ENCODE measurements at regions not wholly inside any gene's neighbourhood (a gene's known extent, or its start where the extent isn't known, plus 50 kb on each side); places are given as distances from the start of the nearest gene placed in this dataset.

DNA sequence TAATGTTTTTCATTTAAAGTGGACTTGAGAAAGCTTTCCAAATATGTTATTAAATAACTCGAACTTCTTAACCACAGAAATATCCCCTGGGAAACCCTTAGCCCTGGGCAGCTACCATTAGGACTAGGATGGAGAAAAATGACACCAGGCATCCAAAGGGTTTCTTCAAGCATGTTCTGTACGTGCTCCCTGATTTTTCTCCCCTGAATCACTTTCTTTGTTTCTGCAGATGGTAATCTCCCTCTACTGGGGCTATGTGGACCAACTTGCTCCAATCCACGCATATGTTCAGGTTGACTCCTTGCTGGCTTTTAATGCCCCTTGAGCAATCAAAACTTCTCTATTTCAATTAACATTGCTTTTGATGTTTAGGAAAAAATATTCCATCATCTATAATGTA is 312.7 kb upstream of the C1orf87 start:
- Histone ChIP-seq H3F3A (ENCODE audit: control insufficient read depth, insufficient read depth) (no peaks in the 10 kb centered on the region), H4K20me1 (ENCODE audit: control insufficient read depth, insufficient read depth, low read depth, low read length) (no peaks in the 10 kb centered on the region), H3K4me3 (ENCODE audit: low read length) (no peak overlapping the region), H3K79me2 (ENCODE audit: control insufficient read depth, low read length) (no peaks in the 10 kb centered on the region), H3K9me2 (replicated peaks; ENCODE audit: control insufficient read depth, low read length) (no peaks in the 10 kb centered on the region), H3K27me3 (ENCODE audit: control insufficient read depth, low read length) (no peaks in the 10 kb centered on the region), H3K27ac (ENCODE audit: low read depth, low read length) (no peak overlapping the region), H3K36me3 (ENCODE audit: control insufficient read depth, low read length) (no peaks in the 10 kb centered on the region), H3K4me1 (ENCODE audit: control insufficient read depth, low read length) (no peaks in the 10 kb centered on the region; the same call in 1 of the 2 replicates), H3K4me2 (ENCODE audit: low read length) (no peak overlapping the region), H3K9me3 (ENCODE audit: control insufficient read depth, insufficient read depth, low read length) (no peaks in the 10 kb centered on the region)
- TF ChIP-seq, protein P1, sequence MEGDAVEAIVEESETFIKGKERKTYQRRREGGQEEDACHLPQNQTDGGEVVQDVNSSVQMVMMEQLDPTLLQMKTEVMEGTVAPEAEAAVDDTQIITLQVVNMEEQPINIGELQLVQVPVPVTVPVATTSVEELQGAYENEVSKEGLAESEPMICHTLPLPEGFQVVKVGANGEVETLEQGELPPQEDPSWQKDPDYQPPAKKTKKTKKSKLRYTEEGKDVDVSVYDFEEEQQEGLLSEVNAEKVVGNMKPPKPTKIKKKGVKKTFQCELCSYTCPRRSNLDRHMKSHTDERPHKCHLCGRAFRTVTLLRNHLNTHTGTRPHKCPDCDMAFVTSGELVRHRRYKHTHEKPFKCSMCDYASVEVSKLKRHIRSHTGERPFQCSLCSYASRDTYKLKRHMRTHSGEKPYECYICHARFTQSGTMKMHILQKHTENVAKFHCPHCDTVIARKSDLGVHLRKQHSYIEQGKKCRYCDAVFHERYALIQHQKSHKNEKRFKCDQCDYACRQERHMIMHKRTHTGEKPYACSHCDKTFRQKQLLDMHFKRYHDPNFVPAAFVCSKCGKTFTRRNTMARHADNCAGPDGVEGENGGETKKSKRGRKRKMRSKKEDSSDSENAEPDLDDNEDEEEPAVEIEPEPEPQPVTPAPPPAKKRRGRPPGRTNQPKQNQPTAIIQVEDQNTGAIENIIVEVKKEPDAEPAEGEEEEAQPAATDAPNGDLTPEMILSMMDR (IDR thresholded peaks at IDR 0.05; ENCODE audit: low read depth, low read length, poor library complexity, severe bottlenecking), result no peak
- no peak for TF ChIP-seq EZH2phosphoT487 (IDR thresholded peaks at IDR 0.05; ENCODE audit: borderline replicate concordance, low read length)

DNA sequence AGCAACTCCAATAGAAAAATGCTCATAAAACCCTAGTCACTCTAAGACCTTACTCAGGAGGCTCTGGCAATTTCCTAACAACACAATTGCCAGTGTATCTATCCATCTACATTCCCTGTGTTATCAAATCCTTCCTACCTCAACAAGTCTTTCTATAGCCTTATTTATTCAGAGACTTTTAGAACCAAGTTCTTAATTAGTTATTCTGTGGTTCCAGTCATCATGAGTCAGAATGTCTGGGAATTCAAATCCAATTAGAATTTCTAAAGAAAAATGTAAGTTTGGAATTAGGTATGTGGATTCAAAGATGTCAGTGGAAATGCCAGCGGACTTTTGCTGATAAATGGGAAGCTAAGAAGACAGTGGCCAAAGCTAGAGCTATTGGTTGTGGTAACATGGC is 302.6 kb upstream of the C1orf87 start:
- H3K27me3 ChIP-seq (ENCODE audit: control insufficient read depth, low read length), result no peaks in the 10 kb centered on the region
- no peaks in the 10 kb centered on the region for H3K9me2 ChIP-seq (replicated peaks; ENCODE audit: control insufficient read depth, low read length)
- H3K4me3 ChIP-seq (ENCODE audit: low read length), result no peak overlapping the region
- H3K79me2 ChIP-seq (ENCODE audit: control insufficient read depth, low read length), result no peaks in the 10 kb centered on the region
- H3K36me3 ChIP-seq (ENCODE audit: control insufficient read depth, low read length), result no peaks in the 10 kb centered on the region
- no peak overlapping the region for H3K4me2 ChIP-seq (ENCODE audit: low read length)
- TF ChIP-seq, protein P1 (IDR thresholded peaks at IDR 0.05; ENCODE audit: low read depth, low read length, poor library complexity, severe bottlenecking), result no peak
- no peak for TF ChIP-seq EZH2phosphoT487 (IDR thresholded peaks at IDR 0.05; ENCODE audit: borderline replicate concordance, low read length)
- no peaks in the 10 kb centered on the region for H3F3A ChIP-seq (ENCODE audit: control insufficient read depth, insufficient read depth)
- no peaks in the 10 kb centered on the region for H3K4me1 ChIP-seq (ENCODE audit: control insufficient read depth, low read length)
- H3K27ac ChIP-seq (ENCODE audit: low read depth, low read length), result no peak overlapping the region
- H4K20me1 ChIP-seq (ENCODE audit: control insufficient read depth, insufficient read depth, low read depth, low read length), result no peaks in the 10 kb centered on the region
- no peaks in the 10 kb centered on the region for H3K9me3 ChIP-seq (ENCODE audit: control insufficient read depth, insufficient read depth, low read length)

DNA sequence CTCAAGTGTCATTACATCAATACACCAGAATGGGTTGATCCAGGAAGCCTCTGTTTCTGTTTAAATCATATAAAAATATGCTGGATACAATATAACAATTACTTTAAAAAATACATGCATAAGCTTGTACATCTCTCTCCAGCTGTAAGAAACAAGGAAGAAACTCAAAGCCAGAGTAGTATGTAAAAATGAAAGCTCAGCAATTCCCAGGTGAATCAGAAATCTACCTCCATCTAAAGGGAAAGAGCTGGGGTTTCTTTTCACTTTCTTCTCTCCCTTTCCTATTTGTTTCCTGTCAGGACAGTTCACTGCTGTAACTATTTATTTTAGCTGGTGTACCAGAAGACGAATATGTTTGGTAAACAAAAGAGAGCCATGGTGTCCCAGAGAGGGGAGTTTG is 301.0 kb upstream of the C1orf87 start:
- H4K20me1 ChIP-seq (ENCODE audit: control insufficient read depth, insufficient read depth, low read depth, low read length), result no peaks in the 10 kb centered on the region
- H3K4me1 ChIP-seq (ENCODE audit: control insufficient read depth, low read length), result no peaks in the 10 kb centered on the region
- H3K9me3 ChIP-seq (ENCODE audit: control insufficient read depth, insufficient read depth, low read length), result no peaks in the 10 kb centered on the region
- no peaks in the 10 kb centered on the region for H3K27me3 ChIP-seq (ENCODE audit: control insufficient read depth, low read length)
- H3F3A ChIP-seq (ENCODE audit: control insufficient read depth, insufficient read depth), result no peaks in the 10 kb centered on the region
- H3K79me2 ChIP-seq (ENCODE audit: control insufficient read depth, low read length), result no peaks in the 10 kb centered on the region
- no peak overlapping the region for H3K4me3 ChIP-seq (ENCODE audit: low read length)
- H3K9me2 ChIP-seq (replicated peaks; ENCODE audit: control insufficient read depth, low read length), result no peaks in the 10 kb centered on the region
- no peak for TF ChIP-seq EZH2phosphoT487 (IDR thresholded peaks at IDR 0.05; ENCODE audit: borderline replicate concordance, low read length)
- TF ChIP-seq, protein P1 (IDR thresholded peaks at IDR 0.05; ENCODE audit: low read depth, low read length, poor library complexity, severe bottlenecking), result no peak
- H3K36me3 ChIP-seq (ENCODE audit: control insufficient read depth, low read length), result no peaks in the 10 kb centered on the region
- no peak overlapping the region for H3K27ac ChIP-seq (ENCODE audit: low read depth, low read length)
- H3K4me2 ChIP-seq (ENCODE audit: low read length), result no peak overlapping the region

DNA sequence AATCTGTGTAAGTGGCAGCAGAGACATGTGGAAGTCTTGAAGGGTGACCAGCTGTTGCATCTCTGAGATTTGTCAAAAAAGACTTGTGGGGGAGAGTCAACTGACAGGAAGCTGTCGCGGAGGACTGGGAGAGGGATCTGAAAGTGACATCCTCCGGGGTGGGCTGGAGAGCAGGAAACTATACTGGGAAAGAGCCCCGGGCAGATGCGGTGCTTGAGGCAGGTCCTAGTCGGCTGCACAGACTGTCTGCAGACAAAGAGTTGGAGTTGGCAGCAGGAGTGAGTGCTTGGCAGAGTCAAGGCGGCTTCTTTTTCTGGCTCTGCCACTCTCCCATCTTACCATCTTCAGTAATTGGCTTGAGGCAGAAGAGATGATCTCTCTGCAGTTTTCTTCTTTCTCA is 294.0 kb upstream of the C1orf87 start:
- no peak overlapping the region for H3K4me2 ChIP-seq (ENCODE audit: low read length)
- no peaks in the 10 kb centered on the region for H3K9me2 ChIP-seq (replicated peaks; ENCODE audit: control insufficient read depth, low read length)
- H4K20me1 ChIP-seq (ENCODE audit: control insufficient read depth, insufficient read depth, low read depth, low read length), result no peaks in the 10 kb centered on the region
- H3K27ac ChIP-seq (ENCODE audit: low read depth, low read length), result no peak overlapping the region
- no peaks in the 10 kb centered on the region for H3K36me3 ChIP-seq (ENCODE audit: control insufficient read depth, low read length)
- H3K27me3 ChIP-seq (ENCODE audit: control insufficient read depth, low read length), result no peaks in the 10 kb centered on the region
- no peak overlapping the region for H3K4me3 ChIP-seq (ENCODE audit: low read length)
- no peaks in the 10 kb centered on the region for H3K79me2 ChIP-seq (ENCODE audit: control insufficient read depth, low read length)
- no peaks in the 10 kb centered on the region for H3F3A ChIP-seq (ENCODE audit: control insufficient read depth, insufficient read depth)
- H3K9me3 ChIP-seq (ENCODE audit: control insufficient read depth, insufficient read depth, low read length), result no peaks in the 10 kb centered on the region
- no peaks in the 10 kb centered on the region for H3K4me1 ChIP-seq (ENCODE audit: control insufficient read depth, low read length)
- TF ChIP-seq EZH2phosphoT487 (IDR thresholded peaks at IDR 0.05; ENCODE audit: borderline replicate concordance, low read length), result no peak
- TF ChIP-seq, protein P1 (IDR thresholded peaks at IDR 0.05; ENCODE audit: low read depth, low read length, poor library complexity, severe bottlenecking), result no peak

Measured in DOHH2 (cell line).